K562 (cell line): ENCODE measurements at regions not wholly inside any gene's neighbourhood (a gene's known extent, or its start where the extent isn't known, plus 50 kb on each side); places are given as distances from the start of the nearest gene placed in this dataset.
A peak's percentile ranks its signal among the peaks of the same experiment; 100 is the strongest.

Source experiments
- ATAC-seq: fragments of 200-7000 bp; cut with Tn5 transposase; 3 replicates; pipeline ENCODE4 v1.9.1; 2020; ENCODE audit warnings: moderate library complexity
- BruUV-seq: library from RNA; stranded (reverse); fragments of 400-500 nt; replicated peaks from 2 replicates; lab custom pipeline; 2021; lab: Mats Ljungman, UMichigan
- CTCF ChIA-PET: fragments of 300-600 bp; formaldehyde crosslinking; extraction: SDS; loops from one replicate; lab custom pipeline; 2021; ENCODE audit warnings: low intra/inter-chr PET ratio; lab: Yijun Ruan, JAX
- POLR2A ChIA-PET: fragments of 300-600, 350-650 bp; sonication (Branson Sonifier 250); formaldehyde crosslinking; extraction: SDS; loops from one replicate; lab custom pipeline; 2021; ENCODE audit warnings: antibody characterized with exemption, inconsistent platforms; lab: Yijun Ruan, JAX
- DNase-seq, 4 experiments: peaks; one replicate each; pipeline versions ENCODE4 v3.0.0 to v3.0.0-alpha.2; 2011 to 2018; ENCODE audit warnings: low spot score in 3 of 4, mixed read lengths in 3 of 4; ENCODE audit errors: extremely low read depth in 1 of 4
- FAIRE-seq: peaks from 2 replicates; lab custom pipeline; 2011; peaks lifted over from hg19 to GRCh38; lab: Jason Lieb, UNC
- H2AFZ ChIP-seq: 2 replicates; pipeline ENCODE4 v1.6.0; 2011; ENCODE audit warnings: low read depth, low read length, control low read depth, inconsistent platforms
- H3K27ac ChIP-seq: fragments of 200-600 bp; 3 replicates; pipeline ENCODE4 v1.8.0; 2011; ENCODE audit warnings: low read depth, mild to moderate bottlenecking, control low read depth, inconsistent platforms, low read length, moderate library complexity, mixed read lengths; ENCODE audit errors: extremely low read depth
- H3K27me3 ChIP-seq, 2 experiments: fragments of 300-600 bp in 1 of 2; 2 replicates in 1 of 2; 3 replicates in 1 of 2; pipeline versions ENCODE4 v1.6.0 to v1.8.0; 2011; ENCODE audit warnings: inconsistent platforms in 2 of 2, low read length in 2 of 2, mild to moderate bottlenecking in 1 of 2, mixed read lengths in 1 of 2, moderate library complexity in 1 of 2; ENCODE audit not compliant: control insufficient read depth in 2 of 2, insufficient read depth in 2 of 2
- H3K36me3 ChIP-seq: fragments of 300-600 bp; 3 replicates; pipeline ENCODE4 v1.8.0; 2011; ENCODE audit warnings: mild to moderate bottlenecking, low read length, inconsistent platforms; ENCODE audit not compliant: control insufficient read depth, insufficient read depth
- H3K4me1 ChIP-seq, 2 experiments: fragments of 200-600 bp in 1 of 2; replicated peaks in 1 of 2; 2 replicates in 1 of 2; 3 replicates in 1 of 2; pipeline versions ENCODE4 v1.5.1 to v1.8.0; 2011; ENCODE audit warnings: inconsistent platforms in 2 of 2, low read length in 2 of 2, mild to moderate bottlenecking in 1 of 2, mixed read lengths in 1 of 2, moderate library complexity in 1 of 2; ENCODE audit not compliant: control insufficient read depth in 2 of 2, insufficient read depth in 2 of 2
- H3K4me2 ChIP-seq: 2 replicates; pipeline ENCODE4 v1.6.1; 2011; ENCODE audit warnings: low read length, control low read depth, inconsistent platforms, mixed read lengths; ENCODE audit not compliant: insufficient read depth
- H3K4me3 ChIP-seq: fragments of 200-600 bp; sonication (generic), shearing (Covaris generic); 2 replicates; pipeline ENCODE4 v1.5.1; 2016; ENCODE audit warnings: control low read depth, inconsistent platforms
- H3K79me2 ChIP-seq: fragments of 200-600 bp; 3 replicates; pipeline ENCODE4 v1.8.0; 2011; ENCODE audit warnings: low read length, inconsistent platforms; ENCODE audit not compliant: control insufficient read depth, insufficient read depth
- H3K9ac ChIP-seq, 2 experiments: 2 replicates each; pipeline versions ENCODE4 v1.6.0 to v1.6.1; 2011; ENCODE audit warnings: low read depth in 2 of 2, low read length in 2 of 2, control low read depth in 1 of 2, inconsistent platforms in 1 of 2, mild to moderate bottlenecking in 1 of 2, mixed read lengths in 1 of 2; ENCODE audit not compliant: insufficient read depth in 1 of 2
- H3K9me1 ChIP-seq: one replicate; pipeline ENCODE4 v1.6.0; 2011; ENCODE audit warnings: inconsistent platforms, mild to moderate bottlenecking, low read length, moderate library complexity; ENCODE audit not compliant: control insufficient read depth, insufficient read depth
- H3K9me3 ChIP-seq: replicated peaks from 2 replicates; pipeline ENCODE4 v1.5.1; 2011; ENCODE audit warnings: low read depth, low read length, inconsistent platforms; ENCODE audit not compliant: control insufficient read depth, insufficient read depth
- H4K20me1 ChIP-seq: replicated peaks from 2 replicates; pipeline ENCODE4 v1.6.1; 2011; ENCODE audit warnings: low read length, inconsistent platforms, mixed read lengths; ENCODE audit not compliant: control insufficient read depth, insufficient read depth
- CBFA2T3 ChIP-seq: fragments of 450-650 bp; IDR thresholded peaks from 2 replicates; pipeline ENCODE4 v1.6.1; 2017
- EP300 ChIP-seq: IDR thresholded peaks from 2 replicates; pipeline ENCODE4 v1.6.1; 2012; ENCODE audit warnings: low read length, improper control_type of control experiment
- ESRRA ChIP-seq: fragments of 450-650 bp; IDR thresholded peaks from 2 replicates; pipeline ENCODE4 v1.6.1; 2014; ENCODE audit warnings: low read depth, mild to moderate bottlenecking, moderate library complexity, borderline replicate concordance
- FOSL1 ChIP-seq: fragments of 200-800 bp; sonication (Bioruptor generic); conservative IDR thresholded peaks from 2 replicates; pipeline ENCODE4 v1.6.1; 2016; ENCODE audit warnings: missing genetic modification characterization, missing compliant biosample characterization
- GATA2 ChIP-seq: sonication (generic); formaldehyde crosslinking; IDR thresholded peaks from 2 replicates; pipeline ENCODE4 v1.4.0; 2020; ENCODE audit warnings: mild to moderate bottlenecking, missing genetic modification reagents
- MTF1 ChIP-seq: fragments of 250-450 bp; sonication (Bioruptor Pico); IDR thresholded peaks from 2 replicates; pipeline ENCODE4 v1.9.0; 2021; ENCODE audit warnings: moderate library complexity, mild to moderate bottlenecking, inconsistent platforms, borderline replicate concordance
- NFYB ChIP-seq: IDR thresholded peaks from 2 replicates; pipeline ENCODE4 v1.6.1; 2011; ENCODE audit warnings: mild to moderate bottlenecking, moderate library complexity; ENCODE audit not compliant: insufficient read length; ENCODE audit errors: extremely low read depth
- SMAD3 ChIP-seq: fragments of 450-650 bp; formaldehyde crosslinking; conservative IDR thresholded peaks from 2 replicates; pipeline ENCODE4 v1.4.0; 2020; ENCODE audit warnings: mild to moderate bottlenecking
- SMARCA4 ChIP-seq: fragments of 450-650 bp; IDR thresholded peaks from 2 replicates; pipeline ENCODE4 v1.6.1; 2016
- TEAD4 ChIP-seq, 2 experiments: sonication (generic) in 1 of 2; formaldehyde crosslinking in 1 of 2; IDR thresholded peaks; 2 replicates each; pipeline versions ENCODE4 v1.6.1 to v1.8.0; 2012 to 2022; ENCODE audit warnings: borderline replicate concordance in 1 of 2, inconsistent platforms in 1 of 2, low read length in 1 of 2, mild to moderate bottlenecking in 1 of 2, missing genetic modification reagents in 1 of 2
- ZEB2 ChIP-seq: fragments of 450-650 bp; IDR thresholded peaks from 2 replicates; pipeline ENCODE4 v1.6.1; 2016
- WGBS: fragments of 100-300 bp; shearing (Covaris generic); methylation state at CpG from one replicate; pipeline ENCODE4 v1.1.6; 2016; ENCODE audit warnings: low coverage, mixed read lengths; ENCODE audit not compliant: insufficient coverage; ENCODE audit errors: missing lambda C conversion rate; 5-methylcytosine and 5-hydroxymethylcytosine counted together
- in situ Hi-C: fragments of 300-500 bp; cut with MboI; formaldehyde crosslinking; loops from 4 replicates; pipeline ENCODE4 v1.15.0; 2018; ENCODE audit warnings: inconsistent platforms, mixed read lengths
- intact Hi-C: fragments of 100-400 bp; cut with micrococcal nuclease; formaldehyde crosslinking; loops from 2 replicates; pipeline ENCODE4 v1.14.2; 2022
- TF ChIP-seq, protein P1 (sequence below): fragments of 200-800 bp; sonication (Bioruptor generic); IDR thresholded peaks from 2 replicates; pipeline ENCODE4 v1.6.1; 2017; ENCODE audit warnings: missing genetic modification characterization, missing compliant biosample characterization
- TF ChIP-seq, protein P2 (sequence below): fragments of 450-650 bp; formaldehyde crosslinking; IDR thresholded peaks from 2 replicates; pipeline ENCODE4 v1.4.0; 2020; ENCODE audit warnings: mild to moderate bottlenecking, moderate library complexity
- TF ChIP-seq, protein P3 (sequence below): fragments of 450-650 bp; formaldehyde crosslinking; IDR thresholded peaks from 2 replicates; pipeline ENCODE4 v1.4.0; 2020; ENCODE audit warnings: mild to moderate bottlenecking, moderate library complexity
- TF ChIP-seq, protein P4 (sequence below): sonication (generic); formaldehyde crosslinking; IDR thresholded peaks from 2 replicates; pipeline ENCODE4 v1.8.0; 2022; ENCODE audit warnings: mild to moderate bottlenecking, missing genetic modification reagents

DNA sequence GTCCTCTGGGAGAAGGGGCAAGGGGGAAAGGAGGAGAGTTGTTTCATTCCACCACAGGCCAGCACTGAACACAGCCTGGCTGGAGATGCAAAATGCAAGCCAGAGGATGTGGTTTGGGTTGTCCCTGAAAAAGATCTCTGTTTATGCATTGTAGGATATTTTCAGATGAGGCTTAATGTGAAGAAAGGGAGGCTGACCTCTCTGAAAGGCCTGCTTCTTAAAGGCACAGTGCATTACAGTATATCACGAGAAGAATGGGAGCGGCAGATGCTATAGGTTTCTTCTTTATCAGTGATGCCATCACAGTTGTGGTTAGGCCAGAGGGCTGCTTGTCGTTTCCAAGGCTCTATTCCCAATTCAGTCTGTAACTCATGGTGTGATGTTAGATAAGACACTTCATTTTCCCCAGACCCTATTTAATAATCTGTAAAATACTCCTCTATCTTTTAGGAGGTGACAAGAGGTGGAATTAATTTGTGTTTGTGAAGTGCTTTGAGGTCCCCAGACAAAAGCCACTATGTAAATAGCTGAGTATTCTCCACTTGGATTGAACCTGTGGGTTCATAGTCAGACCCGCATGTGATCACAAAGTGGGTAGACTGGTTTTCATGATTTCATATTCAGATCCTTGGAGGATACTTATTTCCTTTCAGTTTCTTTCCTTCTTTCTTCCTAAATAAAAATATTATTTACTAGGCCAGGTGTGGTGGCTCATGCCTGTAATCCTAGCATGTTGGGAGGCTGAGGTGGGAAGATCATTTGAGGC lies 76.5 kb upstream of the WDR26 start:
- H3K27ac ChIP-seq = no peak overlapping the region
- peaks cover 20 to 22% of the 10 kb centered on the region in 2 experiments for H3K4me1 ChIP-seq
- H3K9ac ChIP-seq = peak overlapping the region in 1 of 2 experiments; percentile 32; a peak in 1 of 4 replicates
- intact Hi-C loops (loop anchor here (10.0 kb wide), 1 partner anchor 224 kb away; no protein-coding TSS in a partner anchor), in situ Hi-C loops (loop anchor here (5.0 kb wide), 2 partner anchors 131 to 341 kb away; no protein-coding TSS in a partner anchor)
- no peaks in the 10 kb centered on the region for H3K79me2 ChIP-seq
- DNase-seq (peak in 3 of 4 experiments; percentile 45 to 52 (median 45)), ATAC-seq (peak; percentile 13), FAIRE-seq (no peak)
- H3K27me3 ChIP-seq = no peaks in the 10 kb centered on the region
- no peaks in the 10 kb centered on the region for H3K9me1 ChIP-seq
- BruUV-seq = no TSS peak
- H3K4me3 ChIP-seq = no peak overlapping the region
- H2AFZ ChIP-seq = peak overlapping the region; percentile 36; the same call in 1 of the 2 replicates
- WGBS = 11% methylated on average over 4 of the region's 4 CpGs
- no peaks in the 10 kb centered on the region for H3K36me3 ChIP-seq
- no peaks in the 10 kb centered on the region for H3K9me3 ChIP-seq
- no peaks in the 10 kb centered on the region for H4K20me1 ChIP-seq
- 0 out of 2 replicates have a peak overlapping the region, but pooled peaks have one; percentile 15 for H3K4me2 ChIP-seq
- ChIA-PET CTCF (interaction anchor here (0.6 kb wide), 1 partner anchor 28 kb away, joined by 3 read pairs; no protein-coding TSS in a partner anchor), POLR2A (no interaction called here)
- no peak for TF ChIP-seq NFYB
- TF ChIP-seq SMAD3 = no peak
- TF ChIP-seq, protein P1, sequence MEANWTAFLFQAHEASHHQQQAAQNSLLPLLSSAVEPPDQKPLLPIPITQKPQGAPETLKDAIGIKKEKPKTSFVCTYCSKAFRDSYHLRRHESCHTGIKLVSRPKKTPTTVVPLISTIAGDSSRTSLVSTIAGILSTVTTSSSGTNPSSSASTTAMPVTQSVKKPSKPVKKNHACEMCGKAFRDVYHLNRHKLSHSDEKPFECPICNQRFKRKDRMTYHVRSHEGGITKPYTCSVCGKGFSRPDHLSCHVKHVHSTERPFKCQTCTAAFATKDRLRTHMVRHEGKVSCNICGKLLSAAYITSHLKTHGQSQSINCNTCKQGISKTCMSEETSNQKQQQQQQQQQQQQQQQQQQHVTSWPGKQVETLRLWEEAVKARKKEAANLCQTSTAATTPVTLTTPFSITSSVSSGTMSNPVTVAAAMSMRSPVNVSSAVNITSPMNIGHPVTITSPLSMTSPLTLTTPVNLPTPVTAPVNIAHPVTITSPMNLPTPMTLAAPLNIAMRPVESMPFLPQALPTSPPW (CRISPR knock-in tag) = no peak
- TF ChIP-seq, protein P2, sequence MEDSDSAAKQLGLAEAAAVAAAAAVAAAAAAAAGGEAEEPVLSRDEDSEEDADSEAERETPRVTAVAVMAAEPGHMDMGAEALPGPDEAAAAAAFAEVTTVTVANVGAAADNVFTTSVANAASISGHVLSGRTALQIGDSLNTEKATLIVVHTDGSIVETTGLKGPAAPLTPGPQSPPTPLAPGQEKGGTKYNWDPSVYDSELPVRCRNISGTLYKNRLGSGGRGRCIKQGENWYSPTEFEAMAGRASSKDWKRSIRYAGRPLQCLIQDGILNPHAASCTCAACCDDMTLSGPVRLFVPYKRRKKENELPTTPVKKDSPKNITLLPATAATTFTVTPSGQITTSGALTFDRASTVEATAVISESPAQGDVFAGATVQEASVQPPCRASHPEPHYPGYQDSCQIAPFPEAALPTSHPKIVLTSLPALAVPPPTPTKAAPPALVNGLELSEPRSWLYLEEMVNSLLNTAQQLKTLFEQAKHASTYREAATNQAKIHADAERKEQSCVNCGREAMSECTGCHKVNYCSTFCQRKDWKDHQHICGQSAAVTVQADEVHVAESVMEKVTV = 0 out of 2 replicates have a peak, but pooled peaks have one; percentile 5
- TF ChIP-seq CBFA2T3 = peak; percentile 34; the same call in 1 of the 2 replicates
- no peak for TF ChIP-seq ZEB2
- peak; percentile 49; the same call in 1 of the 2 replicates for TF ChIP-seq FOSL1 (tag)
- TF ChIP-seq ESRRA = peak; percentile 92; the same call in 1 of the 2 replicates
- TF ChIP-seq, protein P3, sequence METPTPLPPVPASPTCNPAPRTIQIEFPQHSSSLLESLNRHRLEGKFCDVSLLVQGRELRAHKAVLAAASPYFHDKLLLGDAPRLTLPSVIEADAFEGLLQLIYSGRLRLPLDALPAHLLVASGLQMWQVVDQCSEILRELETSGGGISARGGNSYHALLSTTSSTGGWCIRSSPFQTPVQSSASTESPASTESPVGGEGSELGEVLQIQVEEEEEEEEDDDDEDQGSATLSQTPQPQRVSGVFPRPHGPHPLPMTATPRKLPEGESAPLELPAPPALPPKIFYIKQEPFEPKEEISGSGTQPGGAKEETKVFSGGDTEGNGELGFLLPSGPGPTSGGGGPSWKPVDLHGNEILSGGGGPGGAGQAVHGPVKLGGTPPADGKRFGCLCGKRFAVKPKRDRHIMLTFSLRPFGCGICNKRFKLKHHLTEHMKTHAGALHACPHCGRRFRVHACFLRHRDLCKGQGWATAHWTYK (CRISPR knock-in tag) = 0 out of 2 replicates have a peak, but pooled peaks have one; percentile 26
- TF ChIP-seq EP300 = peak; percentile 15; the same call in 1 of the 2 replicates
- 0 out of 2 replicates have a peak, but pooled peaks have one; percentile 15 for TF ChIP-seq GATA2 (CRISPR knock-in tag)
- no peak for TF ChIP-seq MTF1 (CRISPR knock-in tag)
- peak; percentile 60; the same call in 1 of the 2 replicates for TF ChIP-seq TEAD4 (IDR thresholded peaks at IDR 0.05; ENCODE audit: low read length)
- no peak for TF ChIP-seq TEAD4 (CRISPR knock-in tag; IDR thresholded peaks at IDR 0.05; ENCODE audit: borderline replicate concordance)
- 0 out of 2 replicates have a peak, but pooled peaks have one; percentile 20 for TF ChIP-seq SMARCA4
- TF ChIP-seq, protein P4, sequence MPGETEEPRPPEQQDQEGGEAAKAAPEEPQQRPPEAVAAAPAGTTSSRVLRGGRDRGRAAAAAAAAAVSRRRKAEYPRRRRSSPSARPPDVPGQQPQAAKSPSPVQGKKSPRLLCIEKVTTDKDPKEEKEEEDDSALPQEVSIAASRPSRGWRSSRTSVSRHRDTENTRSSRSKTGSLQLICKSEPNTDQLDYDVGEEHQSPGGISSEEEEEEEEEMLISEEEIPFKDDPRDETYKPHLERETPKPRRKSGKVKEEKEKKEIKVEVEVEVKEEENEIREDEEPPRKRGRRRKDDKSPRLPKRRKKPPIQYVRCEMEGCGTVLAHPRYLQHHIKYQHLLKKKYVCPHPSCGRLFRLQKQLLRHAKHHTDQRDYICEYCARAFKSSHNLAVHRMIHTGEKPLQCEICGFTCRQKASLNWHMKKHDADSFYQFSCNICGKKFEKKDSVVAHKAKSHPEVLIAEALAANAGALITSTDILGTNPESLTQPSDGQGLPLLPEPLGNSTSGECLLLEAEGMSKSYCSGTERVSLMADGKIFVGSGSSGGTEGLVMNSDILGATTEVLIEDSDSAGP (CRISPR knock-in tag) = peak; percentile 90
